ENCODE measurements at regions not wholly inside any gene's neighbourhood (a gene's known extent, or its start where the extent isn't known, plus 50 kb on each side); places are given as distances from the start of the nearest gene placed in this dataset.
"Not testable (repeated sequence)": the region's sequence is repeated elsewhere in the genome, so short reads cannot be mapped to it uniquely, and the experiment has no call there.

- no peak for DNase-seq (ENCODE audit: low read depth, low spot score)
These were observed 438.0 kb upstream of the ZNF337 start for GRCh38 chr20:26134606-26135005.

- not testable (repeated sequence) for DNase-seq (ENCODE audit: low read depth, low spot score)
These were observed 437.1 kb upstream of the ZNF337 start for GRCh38 chr20:26133794-26134193.

- not testable (repeated sequence) for DNase-seq (ENCODE audit: low read depth, low spot score)
These were observed 424.3 kb upstream of the ZNF337 start for GRCh38 chr20:26120920-26121319.

- not testable (repeated sequence) for DNase-seq (ENCODE audit: low read depth, low spot score)
These were observed 397.8 kb upstream of the ZNF337 start for GRCh38 chr20:26094498-26094897.

- not testable (repeated sequence) for DNase-seq (ENCODE audit: low read depth, low spot score)
These were observed 395.3 kb upstream of the ZNF337 start for GRCh38 chr20:26091921-26092320.

- DNase-seq (ENCODE audit: low read depth, low spot score) = not testable (repeated sequence)
These were observed 389.5 kb upstream of the ZNF337 start for GRCh38 chr20:26086195-26086594.

GRCh38 chr20:26073972-26074371 is 377.3 kb upstream of the ZNF337 start:
- DNase-seq (ENCODE audit: low read depth, low spot score) = not testable (repeated sequence)

- not testable (repeated sequence) for DNase-seq (ENCODE audit: low read depth, low spot score)
These were observed 362.7 kb upstream of the ZNF337 start for GRCh38 chr20:26059324-26059723.

GRCh38 chr20:26058446-26058845 is 361.8 kb upstream of the ZNF337 start:
- not testable (repeated sequence) for DNase-seq (ENCODE audit: low read depth, low spot score)

GRCh38 chr20:26057135-26057752 is 360.6 kb upstream of the ZNF337 start:
- not testable (repeated sequence) for DNase-seq (ENCODE audit: low read depth, low spot score)

GRCh38 chr20:26025792-26026191 is 329.1 kb upstream of the ZNF337 start:
- not testable (repeated sequence) for DNase-seq (ENCODE audit: low read depth, low spot score)

- not testable (repeated sequence) for DNase-seq (ENCODE audit: low read depth, low spot score)
These were observed 314.3 kb upstream of the ZNF337 start for GRCh38 chr20:26010942-26011276.

GRCh38 chr20:26010224-26010941 is 313.7 kb upstream of the ZNF337 start:
- DNase-seq (ENCODE audit: low read depth, low spot score) = not testable (repeated sequence)

GRCh38 chr20:26009402-26010223 is 313.0 kb upstream of the ZNF337 start:
- DNase-seq (ENCODE audit: low read depth, low spot score) = not testable (repeated sequence)

GRCh38 chr20:26008026-26008425 is 311.4 kb upstream of the ZNF337 start:
- not testable (repeated sequence) for DNase-seq (ENCODE audit: low read depth, low spot score)

GRCh38 chr20:26006164-26006563 is 309.5 kb upstream of the ZNF337 start:
- not testable (repeated sequence) for DNase-seq (ENCODE audit: low read depth, low spot score)

- not testable (repeated sequence) for DNase-seq (ENCODE audit: low read depth, low spot score)
These were observed 307.3 kb upstream of the ZNF337 start for GRCh38 chr20:26003959-26004358.

- DNase-seq (ENCODE audit: low read depth, low spot score) = not testable (repeated sequence)
These were observed 300.9 kb upstream of the ZNF337 start for GRCh38 chr20:25997367-25998038.

GRCh38 chr20:25992146-25992545 is 295.5 kb upstream of the ZNF337 start:
- DNase-seq (ENCODE audit: low read depth, low spot score) = no peak

- DNase-seq (ENCODE audit: low read depth, low spot score) = no peak
These were observed 295.1 kb upstream of the ZNF337 start for GRCh38 chr20:25991756-25992130.

- no peak for DNase-seq (ENCODE audit: low read depth, low spot score)
These were observed 294.6 kb upstream of the ZNF337 start for GRCh38 chr20:25991051-25991755.

Measured in activated CD4-positive, CD25-positive, alpha-beta regulatory T cell treated with anti-CD3 and anti-CD28 coated beads, Interleukin-2, amount 50 U/mL, for 16 hours (primary cell).